ENCODE measurements at regions not wholly inside any gene's neighbourhood (a gene's known extent, or its start where the extent isn't known, plus 50 kb on each side); places are given as distances from the start of the nearest gene placed in this dataset.

DNA sequence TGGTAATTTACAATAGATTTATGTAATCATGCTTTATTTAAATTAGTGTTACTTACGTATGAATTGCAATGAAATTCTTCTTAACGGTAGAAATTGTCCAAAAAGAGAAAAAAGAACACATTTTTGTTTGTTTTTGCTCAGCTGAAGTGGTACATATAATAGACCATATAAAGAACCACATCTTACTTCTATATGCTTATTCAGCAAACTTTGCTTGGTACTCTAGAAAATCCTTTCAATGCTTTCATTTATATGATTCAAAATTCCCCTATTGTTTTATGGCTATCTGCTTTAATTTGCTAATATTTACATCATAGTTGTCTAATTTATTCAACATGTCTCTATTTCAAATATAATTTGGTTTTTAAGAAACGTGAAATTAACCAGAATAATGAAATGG is 903.2 kb downstream of the ANKRD7 start:
- TF ChIP-seq ZFX (IDR thresholded peaks at IDR 0.05; ENCODE audit: borderline replicate concordance), result no peak
- TF ChIP-seq, protein P1, sequence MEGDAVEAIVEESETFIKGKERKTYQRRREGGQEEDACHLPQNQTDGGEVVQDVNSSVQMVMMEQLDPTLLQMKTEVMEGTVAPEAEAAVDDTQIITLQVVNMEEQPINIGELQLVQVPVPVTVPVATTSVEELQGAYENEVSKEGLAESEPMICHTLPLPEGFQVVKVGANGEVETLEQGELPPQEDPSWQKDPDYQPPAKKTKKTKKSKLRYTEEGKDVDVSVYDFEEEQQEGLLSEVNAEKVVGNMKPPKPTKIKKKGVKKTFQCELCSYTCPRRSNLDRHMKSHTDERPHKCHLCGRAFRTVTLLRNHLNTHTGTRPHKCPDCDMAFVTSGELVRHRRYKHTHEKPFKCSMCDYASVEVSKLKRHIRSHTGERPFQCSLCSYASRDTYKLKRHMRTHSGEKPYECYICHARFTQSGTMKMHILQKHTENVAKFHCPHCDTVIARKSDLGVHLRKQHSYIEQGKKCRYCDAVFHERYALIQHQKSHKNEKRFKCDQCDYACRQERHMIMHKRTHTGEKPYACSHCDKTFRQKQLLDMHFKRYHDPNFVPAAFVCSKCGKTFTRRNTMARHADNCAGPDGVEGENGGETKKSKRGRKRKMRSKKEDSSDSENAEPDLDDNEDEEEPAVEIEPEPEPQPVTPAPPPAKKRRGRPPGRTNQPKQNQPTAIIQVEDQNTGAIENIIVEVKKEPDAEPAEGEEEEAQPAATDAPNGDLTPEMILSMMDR (IDR thresholded peaks at IDR 0.05), result no peak
- no peak overlapping the region for H3K27ac ChIP-seq

- no peak overlapping the region for H3K27ac ChIP-seq
- TF ChIP-seq ZFX (IDR thresholded peaks at IDR 0.05; ENCODE audit: borderline replicate concordance), result no peak
- TF ChIP-seq, protein P1 (IDR thresholded peaks at IDR 0.05), result no peak
These were observed 907.9 kb downstream of the ANKRD7 start for GRCh38 chr7:119132436-119132835.

GRCh38 chr7:119167431-119167830 is 942.9 kb downstream of the ANKRD7 start:
- H3K27ac ChIP-seq, result no peak overlapping the region
- no peak for TF ChIP-seq ZFX (IDR thresholded peaks at IDR 0.05; ENCODE audit: borderline replicate concordance)
- TF ChIP-seq, protein P1 (IDR thresholded peaks at IDR 0.05), result no peak

- no peak for TF ChIP-seq ZFX (IDR thresholded peaks at IDR 0.05; ENCODE audit: borderline replicate concordance)
- TF ChIP-seq, protein P1 (IDR thresholded peaks at IDR 0.05), result no peak
- H3K27ac ChIP-seq, result no peak overlapping the region
These were observed 947.5 kb downstream of the ANKRD7 start for GRCh38 chr7:119172043-119172442.

GRCh38 chr7:119175911-119176627 is 951.6 kb downstream of the ANKRD7 start:
- TF ChIP-seq, protein P1 (IDR thresholded peaks at IDR 0.05), result peak; percentile 96
- no peak for TF ChIP-seq ZFX (IDR thresholded peaks at IDR 0.05; ENCODE audit: borderline replicate concordance)
- peak overlapping the region; percentile 47 for H3K27ac ChIP-seq

- no peak for TF ChIP-seq ZFX (IDR thresholded peaks at IDR 0.05; ENCODE audit: borderline replicate concordance)
- TF ChIP-seq, protein P1 (IDR thresholded peaks at IDR 0.05), result no peak
- H3K27ac ChIP-seq, result no peak overlapping the region
These were observed 953.4 kb downstream of the ANKRD7 start for GRCh38 chr7:119177863-119178262.

DNA sequence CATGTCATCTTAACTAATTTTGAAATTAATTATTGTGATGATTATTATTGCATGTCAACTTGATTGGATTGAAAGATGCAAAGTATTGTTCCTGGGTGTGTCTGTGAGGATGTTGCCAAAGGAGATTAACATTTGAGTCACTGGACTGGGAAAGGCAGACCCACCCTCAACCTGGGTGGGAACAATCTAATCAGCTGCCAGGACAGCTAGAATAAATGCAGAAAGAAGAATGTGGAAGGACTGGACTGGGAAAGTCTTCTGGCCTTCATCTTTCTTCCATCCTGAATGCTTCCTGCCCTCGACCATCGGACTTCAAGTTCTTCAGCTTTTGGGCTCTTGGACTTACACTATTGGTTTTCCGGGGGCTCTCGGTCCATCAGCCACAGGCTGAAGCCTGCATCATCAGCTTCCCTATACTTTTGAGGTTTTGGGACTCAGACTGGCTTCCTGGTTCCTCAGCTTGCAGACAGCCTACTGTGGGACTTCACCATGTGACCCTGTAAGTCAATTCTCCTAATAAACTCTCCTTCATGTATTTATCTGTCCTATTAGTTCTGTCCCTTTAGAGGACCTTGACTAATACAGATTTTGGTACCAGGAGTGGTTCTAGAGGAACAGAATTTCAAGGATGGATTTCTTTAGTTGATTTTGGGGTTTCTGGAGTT is 959.8 kb downstream of the ANKRD7 start:
- H3K27ac ChIP-seq, result no peak overlapping the region
- TF ChIP-seq, protein P1 (IDR thresholded peaks at IDR 0.05), result no peak
- TF ChIP-seq ZFX (IDR thresholded peaks at IDR 0.05; ENCODE audit: borderline replicate concordance), result no peak

Measured in 22Rv1 (cell line).